Sigmoid colon (tissue), 4 donors: ENCODE measurements at regions not wholly inside any gene's neighbourhood (a gene's known extent, or its start where the extent isn't known, plus 50 kb on each side); places are given as distances from the start of the nearest gene placed in this dataset.

Source experiments
- CTCF ChIP-seq, 4 experiments: fragments of 450-650 bp in 3 of 4; fragments of 200-600 bp in 1 of 4; IDR thresholded peaks; one replicate each; pipeline ENCODE4 v1.5.1; 2016 to 2019; ENCODE audit warnings: antibody characterized with exemption in 4 of 4, mild to moderate bottlenecking in 3 of 4, moderate library complexity in 2 of 4
- POLR2A ChIP-seq, 2 donors: fragments of 450-650 bp; IDR thresholded peaks; one replicate each; pipeline ENCODE4 v1.6.1; 2016; ENCODE audit warnings: antibody characterized with exemption in 2 of 2, mild to moderate bottlenecking in 2 of 2, moderate library complexity in 2 of 2
- POLR2AphosphoS5 ChIP-seq, 4 donors: sonication (generic); formaldehyde crosslinking; IDR thresholded peaks; one replicate each; pipeline ENCODE4 v1.6.1; 2017; ENCODE audit warnings: antibody characterized with exemption in 4 of 4

GRCh38 chr5:56640763-56641406 lies 174.5 kb upstream of the MAP3K1 start:
- no peak for TF ChIP-seq CTCF (IDR thresholded peaks at IDR 0.05)
- no peak for TF ChIP-seq POLR2A (IDR thresholded peaks at IDR 0.05)
- no peak for TF ChIP-seq POLR2AphosphoS5 (IDR thresholded peaks at IDR 0.05)
